Neuronal stem cell (in vitro differentiated cells): ENCODE measurements at regions not wholly inside any gene's neighbourhood (a gene's known extent, or its start where the extent isn't known, plus 50 kb on each side); places are given as distances from the start of the nearest gene placed in this dataset.

ENCODE experiments used
- DNase-seq: peaks from one replicate; pipeline ENCODE4 v3.0.0-alpha.2; 2013; ENCODE audit warnings: low spot score
- H2AFZ ChIP-seq: one replicate; pipeline ENCODE4 v1.6.1; 2013; ENCODE audit warnings: mild to moderate bottlenecking, low read length, inconsistent platforms
- H2AK5ac ChIP-seq: 2 replicates; pipeline ENCODE4 v1.6.1; 2013; ENCODE audit warnings: low read depth, mild to moderate bottlenecking, inconsistent platforms, low read length, moderate library complexity, mixed read lengths
- H2BK120ac ChIP-seq: 2 replicates; pipeline ENCODE4 v1.6.1; 2013; ENCODE audit warnings: low read depth, mild to moderate bottlenecking, inconsistent platforms, low read length, moderate library complexity, mixed read lengths
- H2BK12ac ChIP-seq: one replicate; pipeline ENCODE4 v1.6.1; 2013; ENCODE audit warnings: low read length, inconsistent platforms
- H2BK15ac ChIP-seq: 2 replicates; pipeline ENCODE4 v1.6.1; 2013; ENCODE audit warnings: mild to moderate bottlenecking, low read length, inconsistent platforms, mixed read lengths
- H2BK5ac ChIP-seq: one replicate; pipeline ENCODE4 v1.6.1; 2013; ENCODE audit warnings: inconsistent platforms, mild to moderate bottlenecking, low read length, moderate library complexity
- H3K14ac ChIP-seq: one replicate; pipeline ENCODE4 v1.6.1; 2013; ENCODE audit warnings: low read length, inconsistent platforms
- H3K18ac ChIP-seq: 2 replicates; pipeline ENCODE4 v1.6.1; 2013; ENCODE audit warnings: low read length, inconsistent platforms
- H3K23ac ChIP-seq: 2 replicates; pipeline ENCODE4 v1.6.1; 2013; ENCODE audit warnings: low read depth, mild to moderate bottlenecking, mixed read lengths, low read length, inconsistent platforms; ENCODE audit not compliant: poor library complexity
- H3K27ac ChIP-seq: replicated peaks from 3 replicates; pipeline ENCODE4 v1.5.1; 2013; ENCODE audit warnings: low read length, inconsistent platforms
- H3K27me3 ChIP-seq, 3 experiments: 2 replicates each; pipeline ENCODE4 v1.6.1; 2013; ENCODE audit warnings: low read length in 3 of 3, mild to moderate bottlenecking in 2 of 3, inconsistent platforms in 1 of 3, low read depth in 1 of 3, mixed read lengths in 1 of 3, moderate library complexity in 1 of 3; ENCODE audit not compliant: control insufficient read depth in 3 of 3, insufficient read depth in 3 of 3
- H3K36me3 ChIP-seq, 2 donors: replicated peaks in 1 of 2; 2 replicates each; pipeline ENCODE4 v1.6.1; 2013; ENCODE audit warnings: low read length in 2 of 2; ENCODE audit not compliant: control insufficient read depth in 2 of 2, insufficient read depth in 2 of 2
- H3K4ac ChIP-seq: 2 replicates; pipeline ENCODE4 v1.6.1; 2013; ENCODE audit warnings: inconsistent platforms, mild to moderate bottlenecking, low read length, moderate library complexity
- H3K4me1 ChIP-seq, 2 donors: 1 replicate in 1 of 2; 2 replicates in 1 of 2; pipeline ENCODE4 v1.6.1; 2013; ENCODE audit warnings: low read length in 2 of 2, low read depth in 1 of 2; ENCODE audit not compliant: control insufficient read depth in 2 of 2, insufficient read depth in 1 of 2
- H3K4me2 ChIP-seq: one replicate; pipeline ENCODE4 v1.6.1; 2013; ENCODE audit warnings: mild to moderate bottlenecking, low read length, inconsistent platforms; ENCODE audit not compliant: insufficient read depth, poor library complexity, severe bottlenecking
- H3K4me3 ChIP-seq, 2 donors: 2 replicates each; pipeline ENCODE4 v1.5.1; 2013; ENCODE audit warnings: low read length in 2 of 2, mild to moderate bottlenecking in 2 of 2, inconsistent platforms in 1 of 2, moderate library complexity in 1 of 2
- H3K79me1 ChIP-seq: one replicate; pipeline ENCODE4 v1.6.1; 2013; ENCODE audit warnings: low read depth, mild to moderate bottlenecking, inconsistent platforms, low read length, moderate library complexity
- H3K9ac ChIP-seq: one replicate; pipeline ENCODE4 v1.6.1; 2013; ENCODE audit warnings: mild to moderate bottlenecking, low read depth, low read length, inconsistent platforms; ENCODE audit not compliant: poor library complexity
- H3K9me3 ChIP-seq, 2 donors: replicated peaks in 1 of 2; 2 replicates each; pipeline versions ENCODE3 to v1.6.1; 2013; ENCODE audit warnings: low read length in 2 of 2, mild to moderate bottlenecking in 2 of 2, inconsistent platforms in 1 of 2, low read depth in 1 of 2, mixed read lengths in 1 of 2, moderate library complexity in 1 of 2; ENCODE audit not compliant: control insufficient read depth in 2 of 2, insufficient read depth in 1 of 2
- H4K8ac ChIP-seq: one replicate; pipeline ENCODE4 v1.6.1; 2013; ENCODE audit warnings: low read depth, mild to moderate bottlenecking, inconsistent platforms, low read length, moderate library complexity
- H4K91ac ChIP-seq: one replicate; pipeline ENCODE4 v1.6.1; 2013; ENCODE audit warnings: low read length, low read depth, mild to moderate bottlenecking, inconsistent platforms; ENCODE audit not compliant: poor library complexity
- WGBS, 2 donors: extraction: QIAGEN DNeasy Blood & Tissue Kit; methylation state at CpG; one replicate each; pipeline ENCODE4 v1.1.7; 2013; ENCODE audit warnings: missing lambda C conversion rate in 2 of 2, mixed read lengths in 1 of 2; ENCODE audit not compliant: insufficient read length in 2 of 2, insufficient replicate concordance in 1 of 2; ENCODE audit errors: extremely low coverage in 2 of 2; 5-methylcytosine and 5-hydroxymethylcytosine counted together

- no peak overlapping the region for H2AK5ac ChIP-seq
- DNase-seq: no peak
- no peak overlapping the region for H4K8ac ChIP-seq
- H3K18ac ChIP-seq: no peak overlapping the region
- H3K4me3 ChIP-seq: no peak overlapping the region
- no peaks in the 10 kb centered on the region for H3K79me1 ChIP-seq
- no peak overlapping the region for H3K9ac ChIP-seq
- no peak overlapping the region for H2AFZ ChIP-seq
- H3K4me1 ChIP-seq: peaks cover 0 to 7% of the 10 kb centered on the region in 2 donors
- no peaks in the 10 kb centered on the region for H3K27me3 ChIP-seq
- no peak overlapping the region for H2BK12ac ChIP-seq
- no peak overlapping the region for H3K4ac ChIP-seq
- no peak overlapping the region for H2BK120ac ChIP-seq
- H3K36me3 ChIP-seq: no peaks in the 10 kb centered on the region
- H3K27ac ChIP-seq: no peak overlapping the region
- no CpG with 5 or more reads among the region's 4 CpGs for WGBS, 2 donors
- H4K91ac ChIP-seq: no peak overlapping the region
- H3K14ac ChIP-seq: no peak overlapping the region
- H2BK5ac ChIP-seq: no peak overlapping the region
- no peak overlapping the region for H3K4me2 ChIP-seq
- H3K23ac ChIP-seq: no peak overlapping the region
- no peak overlapping the region for H2BK15ac ChIP-seq
- peaks cover 0 to 2% of the 10 kb centered on the region in 2 donors for H3K9me3 ChIP-seq
These were observed 511.7 kb upstream of the KLF4 start for GRCh38 chr9:108001237-108001636.

GRCh38 chr9:107999890-108000289 is 510.3 kb upstream of the KLF4 start:
- H3K14ac ChIP-seq: no peak overlapping the region
- no peak overlapping the region for H3K9ac ChIP-seq
- H3K9me3 ChIP-seq: peaks cover 0 to 2% of the 10 kb centered on the region in 2 donors
- H2AFZ ChIP-seq: no peak overlapping the region
- no peak overlapping the region for H4K8ac ChIP-seq
- H2BK5ac ChIP-seq: no peak overlapping the region
- no peak overlapping the region for H3K4ac ChIP-seq
- peaks cover 0 to 7% of the 10 kb centered on the region in 2 donors for H3K4me1 ChIP-seq
- H2AK5ac ChIP-seq: no peak overlapping the region
- no CpG with 5 or more reads among the region's 2 CpGs for WGBS, 2 donors
- no peaks in the 10 kb centered on the region for H3K36me3 ChIP-seq
- H3K23ac ChIP-seq: no peak overlapping the region
- H3K79me1 ChIP-seq: no peaks in the 10 kb centered on the region
- no peak overlapping the region for H2BK15ac ChIP-seq
- H2BK12ac ChIP-seq: no peak overlapping the region
- H4K91ac ChIP-seq: no peak overlapping the region
- H3K4me2 ChIP-seq: no peak overlapping the region
- H3K27ac ChIP-seq: no peak overlapping the region
- no peaks in the 10 kb centered on the region for H3K27me3 ChIP-seq
- no peak overlapping the region for H3K18ac ChIP-seq
- no peak overlapping the region for H3K4me3 ChIP-seq
- no peak overlapping the region for H2BK120ac ChIP-seq
- DNase-seq: no peak

- no peak overlapping the region for H3K23ac ChIP-seq
- no peak overlapping the region for H3K9ac ChIP-seq
- no peak overlapping the region for H3K4me2 ChIP-seq
- DNase-seq: no peak
- H2BK5ac ChIP-seq: no peak overlapping the region
- H3K27ac ChIP-seq: no peak overlapping the region
- no peak overlapping the region for H2AK5ac ChIP-seq
- H2BK120ac ChIP-seq: no peak overlapping the region
- no CpG with 5 or more reads among the region's 5 CpGs for WGBS, 2 donors
- no peak overlapping the region for H4K8ac ChIP-seq
- H3K79me1 ChIP-seq: no peaks in the 10 kb centered on the region
- peak overlapping the region in 1 of 2 donors; percentile 34 for H3K4me3 ChIP-seq
- no peak overlapping the region for H2AFZ ChIP-seq
- no peak overlapping the region for H3K18ac ChIP-seq
- H3K27me3 ChIP-seq: no peaks in the 10 kb centered on the region
- peaks cover 0 to 2% of the 10 kb centered on the region in 2 donors for H3K9me3 ChIP-seq
- no peak overlapping the region for H2BK15ac ChIP-seq
- H3K4ac ChIP-seq: no peak overlapping the region
- H3K4me1 ChIP-seq: peaks cover 0 to 7% of the 10 kb centered on the region in 2 donors
- H4K91ac ChIP-seq: no peak overlapping the region
- H3K14ac ChIP-seq: no peak overlapping the region
- H3K36me3 ChIP-seq: no peaks in the 10 kb centered on the region
- H2BK12ac ChIP-seq: no peak overlapping the region
These were observed 509.4 kb upstream of the KLF4 start for GRCh38 chr9:107999011-107999410.

- Histone ChIP-seq H3K14ac (no peak overlapping the region), H3K4ac (no peak overlapping the region), H2BK12ac (no peak overlapping the region), H2BK15ac (no peak overlapping the region), H3K4me2 (no peak overlapping the region), H3K4me3 (no peak overlapping the region), H3K27me3 (no peaks in the 10 kb centered on the region), H3K36me3 (no peaks in the 10 kb centered on the region), H4K91ac (no peak overlapping the region), H3K9ac (no peak overlapping the region), H3K9me3 (peaks cover 0 to 2% of the 10 kb centered on the region in 2 donors), H2BK120ac (no peak overlapping the region), H3K18ac (no peak overlapping the region), H3K79me1 (no peaks in the 10 kb centered on the region), H3K27ac (no peak overlapping the region), H2AK5ac (no peak overlapping the region), H3K23ac (no peak overlapping the region), H2BK5ac (no peak overlapping the region), H2AFZ (no peak overlapping the region), H3K4me1 (peaks cover 0 to 7% of the 10 kb centered on the region in 2 donors), H4K8ac (no peak overlapping the region)
- WGBS, 2 donors: no CpG with 5 or more reads among the region's 2 CpGs
- no peak for DNase-seq
These were observed 505.1 kb upstream of the KLF4 start for GRCh38 chr9:107994648-107995047.
